Stimulated activated naive CD8-positive, alpha-beta T cell treated with anti-CD3 and anti-CD28 coated beads, Interleukin-15, Interleukin-2, amounts not matched to agents 100 U/mL and 50 U/mL, for 24 hours (primary cell): ENCODE measurements at regions not wholly inside any gene's neighbourhood (a gene's known extent, or its start where the extent isn't known, plus 50 kb on each side); places are given as distances from the start of the nearest gene placed in this dataset.

ENCODE experiments used
- ATAC-seq: fragments of 150-1000 bp; cut with Tn5 transposase; one replicate; pipeline ENCODE4 v1.10.0; 2021
- DNase-seq: peaks from one replicate; pipeline ENCODE4 v3.0.0; 2021

GRCh38 chr1:55927702-55928290 lies 651.6 kb downstream of the PLPP3 start:
- DNase-seq (no peak), ATAC-seq (no peak)

GRCh38 chr1:55926906-55927471 lies 652.4 kb downstream of the PLPP3 start:
- DNase-seq = no peak
- no peak for ATAC-seq

- no peak for ATAC-seq
Measured at GRCh38 chr1:55916907-55917306, 662.5 kb downstream of the PLPP3 start.

GRCh38 chr1:55916481-55916880 lies 662.9 kb downstream of the PLPP3 start:
- ATAC-seq (no peak), DNase-seq (no peak)

More at GRCh38 chr1:55916907-55917306, 662.5 kb downstream of the PLPP3 start:
- DNase-seq = no peak

GRCh38 chr1:55913565-55913964 lies 665.8 kb downstream of the PLPP3 start:
- no peak for DNase-seq
- no peak for ATAC-seq

GRCh38 chr1:55912438-55912837 lies 666.9 kb downstream of the PLPP3 start:
- peak; percentile 23 for ATAC-seq
- no peak for DNase-seq

- ATAC-seq = no peak
Measured at GRCh38 chr1:55904541-55904940, 674.8 kb downstream of the PLPP3 start.

GRCh38 chr1:55898181-55898580 lies 681.2 kb downstream of the PLPP3 start:
- ATAC-seq (no peak), DNase-seq (no peak)

More at GRCh38 chr1:55904541-55904940, 674.8 kb downstream of the PLPP3 start:
- DNase-seq = no peak

GRCh38 chr1:55896210-55896609 lies 681.0 kb upstream of the USP24 start:
- DNase-seq (no peak), ATAC-seq (no peak)

- DNase-seq = no peak
- ATAC-seq = no peak
Measured at GRCh38 chr1:55894521-55894920, 679.4 kb upstream of the USP24 start.

GRCh38 chr1:55893155-55893554 lies 678.0 kb upstream of the USP24 start:
- no peak for ATAC-seq
- DNase-seq = no peak

- no peak for DNase-seq
Measured at GRCh38 chr1:55888685-55889317, 673.6 kb upstream of the USP24 start.

GRCh38 chr1:55886856-55887712 lies 671.9 kb upstream of the USP24 start:
- DNase-seq (no peak), ATAC-seq (no peak)

More at GRCh38 chr1:55888685-55889317, 673.6 kb upstream of the USP24 start:
- no peak for ATAC-seq

- DNase-seq (no peak), ATAC-seq (no peak)
Measured at GRCh38 chr1:55885619-55886018, 670.5 kb upstream of the USP24 start.

- ATAC-seq (no peak), DNase-seq (no peak)
Measured at GRCh38 chr1:55882931-55883330, 667.8 kb upstream of the USP24 start.

- ATAC-seq (no peak), DNase-seq (no peak)
Measured at GRCh38 chr1:55879346-55879745, 664.2 kb upstream of the USP24 start.

- DNase-seq = no peak
- ATAC-seq = no peak
Measured at GRCh38 chr1:55877437-55878232, 662.5 kb upstream of the USP24 start.

GRCh38 chr1:55876276-55877060 lies 661.3 kb upstream of the USP24 start:
- ATAC-seq = no peak

GRCh38 chr1:55870106-55870505 lies 654.9 kb upstream of the USP24 start:
- no peak for ATAC-seq
- DNase-seq = no peak

More at GRCh38 chr1:55876276-55877060, 661.3 kb upstream of the USP24 start:
- no peak for DNase-seq

GRCh38 chr1:55869065-55869464 lies 653.9 kb upstream of the USP24 start:
- ATAC-seq = no peak
- no peak for DNase-seq

- ATAC-seq (no peak), DNase-seq (no peak)
Measured at GRCh38 chr1:55868026-55868425, 652.9 kb upstream of the USP24 start.
